ENCODE measurements at regions not wholly inside any gene's neighbourhood (a gene's known extent, or its start where the extent isn't known, plus 50 kb on each side); places are given as distances from the start of the nearest gene placed in this dataset.

GRCh38 chr2:35104309-35104708 lies 1251.3 kb upstream of the CRIM1 start:
- Mint-ChIP-seq H3K36me3 (ENCODE audit: low read depth) (no peaks in the 10 kb centered on the region), H3K4me3 (no peak overlapping the region), H3K27ac (no peak overlapping the region), H3K27me3 (no peaks in the 10 kb centered on the region), H3K9me3 (peaks cover 5% of the 10 kb centered on the region), H3K4me1 (no peaks in the 10 kb centered on the region)
- DNase-seq (no peak), ATAC-seq (no peak)

GRCh38 chr2:35099342-35099741 lies 1256.2 kb upstream of the CRIM1 start:
- no peaks in the 10 kb centered on the region for H3K27me3 Mint-ChIP-seq
- ATAC-seq (no peak), DNase-seq (no peak)
- no peak overlapping the region for H3K27ac Mint-ChIP-seq
- H3K4me1 Mint-ChIP-seq: no peaks in the 10 kb centered on the region
- H3K36me3 Mint-ChIP-seq (ENCODE audit: low read depth): no peaks in the 10 kb centered on the region
- peaks cover 5% of the 10 kb centered on the region for H3K9me3 Mint-ChIP-seq
- H3K4me3 Mint-ChIP-seq: no peak overlapping the region

- H3K4me1 Mint-ChIP-seq: no peaks in the 10 kb centered on the region
- H3K4me3 Mint-ChIP-seq: no peak overlapping the region
- ATAC-seq (no peak), DNase-seq (no peak)
- H3K27me3 Mint-ChIP-seq: no peaks in the 10 kb centered on the region
- H3K27ac Mint-ChIP-seq: no peak overlapping the region
- H3K36me3 Mint-ChIP-seq (ENCODE audit: low read depth): no peaks in the 10 kb centered on the region
- peaks cover 10% of the 10 kb centered on the region for H3K9me3 Mint-ChIP-seq
Measured at GRCh38 chr2:35082072-35082471, 1273.5 kb upstream of the CRIM1 start.

GRCh38 chr2:35081622-35082015 lies 1274.0 kb upstream of the CRIM1 start:
- ATAC-seq (no peak), DNase-seq (no peak)
- peaks cover 10% of the 10 kb centered on the region for H3K9me3 Mint-ChIP-seq
- no peaks in the 10 kb centered on the region for H3K4me1 Mint-ChIP-seq
- H3K27ac Mint-ChIP-seq: no peak overlapping the region
- no peaks in the 10 kb centered on the region for H3K27me3 Mint-ChIP-seq
- H3K4me3 Mint-ChIP-seq: no peak overlapping the region
- no peaks in the 10 kb centered on the region for H3K36me3 Mint-ChIP-seq (ENCODE audit: low read depth)

- ATAC-seq (no peak), DNase-seq (no peak)
- no peak overlapping the region for H3K4me3 Mint-ChIP-seq
- H3K4me1 Mint-ChIP-seq: no peaks in the 10 kb centered on the region
- H3K36me3 Mint-ChIP-seq (ENCODE audit: low read depth): no peaks in the 10 kb centered on the region
- H3K9me3 Mint-ChIP-seq: peaks cover 8% of the 10 kb centered on the region
- no peaks in the 10 kb centered on the region for H3K27me3 Mint-ChIP-seq
- no peak overlapping the region for H3K27ac Mint-ChIP-seq
Measured at GRCh38 chr2:35081001-35081621, 1274.5 kb upstream of the CRIM1 start.

- H3K9me3 Mint-ChIP-seq: peaks cover 3% of the 10 kb centered on the region
- DNase-seq (no peak), ATAC-seq (no peak)
- H3K4me1 Mint-ChIP-seq: no peaks in the 10 kb centered on the region
- H3K27ac Mint-ChIP-seq: no peak overlapping the region
- no peak overlapping the region for H3K4me3 Mint-ChIP-seq
- H3K27me3 Mint-ChIP-seq: no peaks in the 10 kb centered on the region
- no peaks in the 10 kb centered on the region for H3K36me3 Mint-ChIP-seq (ENCODE audit: low read depth)
Measured at GRCh38 chr2:35080231-35080910, 1275.2 kb upstream of the CRIM1 start.

GRCh38 chr2:35067420-35067819 lies 1288.2 kb upstream of the CRIM1 start:
- DNase-seq (no peak), ATAC-seq (no peak)
- H3K4me1 Mint-ChIP-seq: no peaks in the 10 kb centered on the region
- H3K27ac Mint-ChIP-seq: no peak overlapping the region
- H3K4me3 Mint-ChIP-seq: no peak overlapping the region
- H3K27me3 Mint-ChIP-seq: no peaks in the 10 kb centered on the region
- peaks cover 20% of the 10 kb centered on the region for H3K9me3 Mint-ChIP-seq
- no peaks in the 10 kb centered on the region for H3K36me3 Mint-ChIP-seq (ENCODE audit: low read depth)

GRCh38 chr2:35063836-35064235 lies 1291.7 kb upstream of the CRIM1 start:
- Mint-ChIP-seq H3K4me3 (no peak overlapping the region), H3K27me3 (no peaks in the 10 kb centered on the region), H3K9me3 (peaks cover 9% of the 10 kb centered on the region), H3K4me1 (no peaks in the 10 kb centered on the region), H3K27ac (no peak overlapping the region), H3K36me3 (ENCODE audit: low read depth) (no peaks in the 10 kb centered on the region)
- no peak for ATAC-seq
- no peak for DNase-seq

GRCh38 chr2:35035883-35036282 lies 1319.7 kb upstream of the CRIM1 start:
- ATAC-seq (no peak), DNase-seq (no peak)
- Mint-ChIP-seq H3K27ac (no peak overlapping the region), H3K9me3 (peaks cover 12% of the 10 kb centered on the region), H3K4me1 (no peaks in the 10 kb centered on the region), H3K4me3 (no peak overlapping the region), H3K27me3 (no peaks in the 10 kb centered on the region), H3K36me3 (ENCODE audit: low read depth) (no peaks in the 10 kb centered on the region)

- no peak for DNase-seq
- Mint-ChIP-seq H3K9me3 (peaks cover 12% of the 10 kb centered on the region), H3K4me1 (no peaks in the 10 kb centered on the region)
Measured at GRCh38 chr2:35033748-35034147, 1321.8 kb upstream of the CRIM1 start.

GRCh38 chr2:35023545-35023944 lies 1332.0 kb upstream of the CRIM1 start:
- Mint-ChIP-seq H3K4me3 (no peak overlapping the region), H3K27ac (no peak overlapping the region), H3K4me1 (no peaks in the 10 kb centered on the region), H3K9me3 (peaks cover 13% of the 10 kb centered on the region), H3K36me3 (ENCODE audit: low read depth) (no peaks in the 10 kb centered on the region), H3K27me3 (no peaks in the 10 kb centered on the region)
- DNase-seq (no peak), ATAC-seq (no peak)

More at GRCh38 chr2:35033748-35034147, 1321.8 kb upstream of the CRIM1 start:
- no peak for ATAC-seq
- H3K27me3 Mint-ChIP-seq: no peaks in the 10 kb centered on the region
- no peaks in the 10 kb centered on the region for H3K36me3 Mint-ChIP-seq (ENCODE audit: low read depth)
- H3K27ac Mint-ChIP-seq: no peak overlapping the region
- H3K4me3 Mint-ChIP-seq: no peak overlapping the region

GRCh38 chr2:35000453-35000852 lies 1355.1 kb upstream of the CRIM1 start:
- Mint-ChIP-seq H3K4me3 (no peak overlapping the region), H3K4me1 (no peaks in the 10 kb centered on the region), H3K27ac (no peak overlapping the region), H3K27me3 (no peaks in the 10 kb centered on the region), H3K36me3 (ENCODE audit: low read depth) (no peaks in the 10 kb centered on the region), H3K9me3 (peaks cover 3% of the 10 kb centered on the region)
- no peak for DNase-seq
- no peak for ATAC-seq

- Mint-ChIP-seq H3K27me3 (no peaks in the 10 kb centered on the region), H3K36me3 (ENCODE audit: low read depth) (no peaks in the 10 kb centered on the region), H3K9me3 (peaks cover 3% of the 10 kb centered on the region), H3K4me1 (no peaks in the 10 kb centered on the region), H3K4me3 (no peak overlapping the region), H3K27ac (no peak overlapping the region)
- DNase-seq (no peak), ATAC-seq (no peak)
Measured at GRCh38 chr2:34998741-34999140, 1356.8 kb upstream of the CRIM1 start.

- no peaks in the 10 kb centered on the region for H3K4me1 Mint-ChIP-seq
Measured at GRCh38 chr2:34997779-34998178, 1357.8 kb upstream of the CRIM1 start.

GRCh38 chr2:34995196-34995595 lies 1360.4 kb upstream of the CRIM1 start:
- Mint-ChIP-seq H3K9me3 (no peaks in the 10 kb centered on the region), H3K4me3 (no peak overlapping the region), H3K36me3 (ENCODE audit: low read depth) (no peaks in the 10 kb centered on the region), H3K27ac (no peak overlapping the region), H3K27me3 (no peaks in the 10 kb centered on the region), H3K4me1 (no peaks in the 10 kb centered on the region)
- ATAC-seq: no peak
- no peak for DNase-seq

More at GRCh38 chr2:34997779-34998178, 1357.8 kb upstream of the CRIM1 start:
- H3K27ac Mint-ChIP-seq: no peak overlapping the region
- H3K36me3 Mint-ChIP-seq (ENCODE audit: low read depth): no peaks in the 10 kb centered on the region
- no peak for ATAC-seq
- no peak overlapping the region for H3K4me3 Mint-ChIP-seq
- H3K9me3 Mint-ChIP-seq: peaks cover 3% of the 10 kb centered on the region
- no peak for DNase-seq
- no peaks in the 10 kb centered on the region for H3K27me3 Mint-ChIP-seq
